ENCODE measurements at regions not wholly inside any gene's neighbourhood (a gene's known extent, or its start where the extent isn't known, plus 50 kb on each side); places are given as distances from the start of the nearest gene placed in this dataset.

DNA sequence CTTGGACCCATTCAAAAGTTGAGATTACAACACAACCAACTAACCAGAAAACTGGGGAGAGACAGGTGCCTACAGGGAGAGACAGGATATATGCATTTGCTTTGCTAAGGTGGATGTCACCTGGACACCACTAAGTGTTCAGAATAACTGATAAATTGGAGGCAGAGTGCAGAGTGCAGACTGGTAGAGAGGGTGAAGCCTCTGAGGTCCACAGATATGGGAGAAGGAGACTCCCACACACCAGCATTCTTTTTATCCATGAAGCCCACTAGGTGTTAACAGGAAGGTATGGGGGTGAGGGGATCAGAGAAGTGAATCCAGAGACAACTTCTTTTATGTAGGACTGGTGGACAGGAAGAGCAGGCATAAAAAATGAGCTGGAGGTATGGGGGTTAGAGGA is 1310.0 kb upstream of the ZEB2 start:
- DNase-seq (ENCODE audit: low spot score) = no peak

DNA sequence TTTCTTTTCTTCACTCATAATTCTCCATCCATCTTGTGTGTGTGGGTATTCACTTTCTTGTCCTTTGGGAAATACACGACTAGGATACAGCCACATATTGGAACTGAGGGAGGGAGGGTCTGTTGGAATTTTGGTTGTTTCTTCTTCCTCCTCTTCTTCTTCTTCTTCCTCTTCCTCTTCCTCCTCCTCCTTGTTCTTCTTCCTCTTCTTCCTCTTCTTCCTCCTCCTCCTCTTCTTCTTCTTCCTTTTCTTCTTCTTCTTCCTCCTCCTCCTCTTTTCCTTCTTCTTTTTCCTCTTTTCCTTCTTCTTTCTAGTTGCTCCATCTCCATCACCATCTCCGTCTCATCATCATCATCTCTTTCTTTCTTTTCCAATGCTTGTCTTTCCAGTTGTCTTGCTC is 1307.3 kb upstream of the ZEB2 start:
- no peak for DNase-seq (ENCODE audit: low spot score)

DNA sequence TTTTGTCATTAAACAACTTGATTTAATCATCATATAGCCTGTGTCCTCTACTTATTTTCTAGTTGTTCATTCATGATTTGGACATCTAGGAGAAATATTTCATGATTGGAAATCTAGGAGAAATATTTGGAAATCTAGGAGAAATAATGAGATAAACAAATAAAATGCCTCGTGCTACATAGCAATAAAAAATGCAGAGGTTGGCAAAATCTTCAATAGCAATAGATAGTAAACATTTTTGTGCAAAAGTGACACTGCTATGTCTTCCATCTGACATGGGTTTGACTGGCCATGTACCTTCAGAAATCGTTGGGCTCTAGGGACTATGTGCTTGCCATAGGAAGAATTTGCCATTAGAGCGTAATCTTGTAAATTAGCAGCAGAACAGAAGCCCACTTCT is 1304.5 kb upstream of the ZEB2 start:
- no peak for DNase-seq (ENCODE audit: low spot score)

DNA sequence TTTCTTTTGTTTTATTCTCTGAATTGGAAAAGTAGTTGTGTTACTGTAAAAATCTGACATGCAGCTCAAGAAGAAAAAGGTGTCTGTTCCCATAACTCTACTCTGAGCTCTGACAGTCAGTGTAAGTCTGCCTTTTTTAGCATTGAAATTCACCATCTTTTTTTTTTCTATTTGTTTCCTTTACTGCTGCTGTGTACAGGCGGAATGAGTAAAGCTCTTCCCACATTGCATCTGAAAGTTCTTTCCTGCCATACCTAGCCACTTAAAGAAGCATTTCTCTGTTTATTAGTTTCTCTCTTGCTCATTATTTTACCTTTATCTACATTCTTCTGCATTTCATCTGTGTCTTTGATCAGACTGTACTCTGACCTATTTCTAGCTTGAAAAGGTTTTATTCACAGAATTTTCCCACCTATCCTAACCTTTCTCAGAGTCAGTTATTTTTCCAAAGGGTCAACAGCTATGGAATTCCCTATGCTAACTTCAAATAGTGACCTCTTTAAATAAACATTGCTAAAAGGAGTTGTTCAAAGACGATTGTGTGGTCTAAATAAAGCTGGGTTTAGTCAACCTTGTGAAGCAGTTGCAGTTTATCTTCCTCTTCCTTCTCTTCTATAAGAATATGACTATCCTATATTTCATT is 1303.1 kb upstream of the ZEB2 start:
- no peak for DNase-seq (ENCODE audit: low spot score)

DNA sequence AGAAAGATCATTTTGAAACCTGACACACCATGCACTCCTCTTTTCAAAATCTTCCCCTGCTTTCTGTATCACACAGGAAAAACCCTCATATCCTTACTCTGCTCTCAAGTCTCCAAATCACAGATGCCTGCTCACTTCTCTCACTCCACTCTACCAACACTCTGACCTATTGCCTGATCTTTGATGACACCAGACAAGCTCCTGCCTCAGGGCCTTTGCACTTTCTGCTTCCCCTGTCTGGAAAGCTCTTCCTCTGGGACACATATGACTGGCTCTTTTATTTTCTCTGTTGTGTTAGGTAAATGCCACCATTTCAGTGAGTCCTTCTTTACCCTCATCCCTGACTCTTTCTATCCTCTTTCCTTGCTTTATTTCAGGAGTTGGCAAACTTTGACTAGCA is 1300.7 kb upstream of the ZEB2 start:
- no peak for DNase-seq (ENCODE audit: low spot score)

DNA sequence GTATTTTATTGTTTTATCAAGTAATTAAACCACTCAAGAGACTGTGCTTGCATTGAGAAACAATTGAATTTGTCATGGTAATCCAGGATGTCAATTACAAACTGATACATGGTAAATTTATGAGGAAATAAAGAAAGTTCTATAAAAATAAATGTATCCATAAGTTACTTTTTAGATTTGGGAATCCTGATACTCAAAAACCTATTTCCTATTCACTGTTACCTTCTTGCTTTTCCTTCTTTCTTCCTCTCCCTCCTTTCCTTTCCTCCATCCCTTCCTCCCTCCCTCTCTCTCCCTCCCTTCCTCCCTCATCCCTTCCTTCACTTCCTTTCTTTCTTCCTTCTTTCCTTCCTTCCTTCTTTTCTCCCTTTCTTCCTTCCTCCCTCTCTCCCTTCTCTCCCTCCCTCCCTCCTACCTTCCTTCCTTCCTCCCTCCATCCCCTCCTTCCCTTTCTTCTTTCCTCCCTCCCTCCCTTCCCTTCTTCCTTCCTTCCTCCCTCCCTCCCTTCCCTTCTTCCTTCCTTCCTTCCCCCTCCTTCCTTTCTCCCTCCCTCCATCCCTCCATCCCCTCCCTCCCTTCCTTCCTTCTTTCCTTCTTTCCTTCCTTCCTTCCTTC is 1299.1 kb upstream of the ZEB2 start:
- no peak for DNase-seq (ENCODE audit: low spot score)

DNA sequence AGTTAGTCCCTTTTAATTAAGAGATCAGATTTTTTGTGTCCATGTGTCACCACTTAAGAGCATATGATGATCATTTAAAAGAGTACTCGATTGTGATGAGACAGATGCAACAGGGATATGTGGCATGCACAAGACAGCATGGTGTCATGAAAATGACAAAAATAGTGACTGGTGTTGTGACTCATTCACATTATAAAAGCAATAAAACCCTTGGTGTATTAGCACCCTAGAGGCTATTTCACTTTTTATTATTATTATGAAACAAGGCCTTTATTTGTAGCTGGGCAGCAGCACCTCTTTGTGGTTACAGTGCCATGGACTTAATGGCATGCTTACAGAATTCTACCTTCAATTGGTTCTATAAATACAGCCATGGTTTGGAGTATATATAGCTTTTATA is 1296.0 kb upstream of the ZEB2 start:
- DNase-seq (ENCODE audit: low spot score) = peak; percentile 19

DNA sequence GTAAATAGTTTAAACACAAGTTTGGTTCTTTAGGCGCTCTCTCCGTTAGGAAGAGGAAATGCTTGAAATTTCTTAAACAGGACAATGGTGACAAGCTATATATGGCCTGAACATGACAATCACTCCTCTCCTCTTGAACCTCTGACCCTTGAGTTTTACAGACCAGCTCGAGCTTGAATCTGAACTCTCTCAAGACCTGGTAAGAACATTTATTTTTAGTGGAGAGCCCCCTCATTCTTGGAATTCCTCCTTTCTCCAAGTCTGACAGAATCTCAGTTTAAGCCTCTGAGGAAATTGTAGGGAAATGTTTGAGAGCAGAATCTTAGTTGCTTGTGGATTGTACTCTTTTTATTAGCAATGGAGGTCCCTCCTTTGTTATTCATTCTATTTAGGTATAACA is 1293.6 kb upstream of the ZEB2 start:
- DNase-seq (ENCODE audit: low spot score) = no peak

DNA sequence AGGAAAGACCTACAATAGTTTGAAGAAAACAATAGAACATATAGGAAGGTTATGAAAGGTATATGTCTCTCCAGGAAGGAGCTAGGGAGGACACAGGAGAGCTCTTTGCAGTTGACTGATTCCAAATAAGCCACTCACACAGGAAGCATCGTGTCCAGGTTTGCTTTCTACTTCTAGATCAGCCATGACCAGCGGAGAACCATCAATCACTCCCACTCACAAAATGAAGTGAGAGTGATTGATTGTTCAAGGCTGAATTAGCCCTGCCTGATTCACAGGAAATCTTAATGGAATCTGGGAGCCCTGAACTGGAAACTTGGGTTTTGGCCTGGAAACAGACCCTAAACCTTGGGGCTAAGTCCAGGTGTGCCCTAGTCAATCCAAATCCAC is 1292.2 kb upstream of the ZEB2 start:
- no peak for DNase-seq (ENCODE audit: low spot score)

DNA sequence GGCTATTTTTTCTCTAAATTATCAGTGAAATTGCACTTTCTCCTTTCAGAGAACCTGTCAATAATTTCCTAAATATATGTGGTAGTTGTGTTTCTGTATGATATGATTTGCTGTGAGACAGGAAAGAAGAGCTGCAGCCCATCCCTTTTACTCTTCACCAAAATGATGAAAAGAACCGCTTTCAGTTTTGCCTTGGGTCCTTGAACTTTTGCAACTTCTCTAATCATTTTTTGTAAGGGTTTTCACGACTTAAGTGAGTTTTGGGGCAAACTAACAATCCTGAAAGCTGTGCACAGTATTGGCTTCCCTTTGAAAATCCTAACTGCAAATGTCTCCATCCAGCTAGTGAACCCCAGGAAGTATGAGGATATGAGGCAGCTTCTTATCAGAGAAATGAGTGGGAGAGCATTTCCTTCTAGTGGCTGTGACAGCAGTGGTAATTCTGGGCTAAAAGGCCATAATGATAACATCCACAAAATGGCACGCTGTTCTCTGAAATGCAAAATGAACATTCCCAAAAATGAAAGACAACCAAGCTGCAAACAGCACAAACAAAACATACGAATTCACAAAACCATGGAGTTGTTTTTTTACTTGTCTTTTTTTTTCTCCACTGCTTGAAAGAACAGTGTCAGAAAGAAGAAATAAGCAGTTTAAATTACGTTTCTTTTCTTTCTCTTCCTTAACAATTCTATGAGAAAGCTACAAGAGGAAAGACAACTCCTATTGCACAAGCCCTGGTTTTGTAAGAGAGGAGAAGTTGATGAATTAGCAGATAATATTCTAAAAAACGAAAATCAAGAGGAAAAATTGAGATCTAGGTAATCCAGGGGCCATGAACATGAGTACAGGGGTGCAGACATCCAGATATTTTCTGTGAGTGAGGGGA is 1291.6 kb upstream of the ZEB2 start:
- DNase-seq (ENCODE audit: low spot score) = no peak

DNA sequence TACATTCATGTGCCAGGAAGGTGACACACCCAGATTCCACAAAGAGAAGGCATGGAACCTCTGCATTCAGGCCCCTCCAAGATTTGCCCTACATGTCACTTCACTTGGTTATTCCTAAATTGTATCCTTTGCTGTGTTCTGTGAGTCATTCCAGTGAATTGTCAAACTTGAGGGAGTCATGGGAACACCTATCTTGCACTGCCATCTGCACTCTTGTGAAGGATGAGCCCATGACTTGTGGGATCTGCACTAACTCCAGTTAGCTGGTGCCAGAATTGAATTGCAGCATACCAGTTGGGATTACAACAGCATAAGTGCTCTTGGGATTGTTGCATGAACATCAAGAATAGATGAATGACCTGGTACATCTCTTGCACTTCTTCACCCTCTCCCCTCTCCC is 1288.0 kb upstream of the ZEB2 start:
- no peak for DNase-seq (ENCODE audit: low spot score)

DNA sequence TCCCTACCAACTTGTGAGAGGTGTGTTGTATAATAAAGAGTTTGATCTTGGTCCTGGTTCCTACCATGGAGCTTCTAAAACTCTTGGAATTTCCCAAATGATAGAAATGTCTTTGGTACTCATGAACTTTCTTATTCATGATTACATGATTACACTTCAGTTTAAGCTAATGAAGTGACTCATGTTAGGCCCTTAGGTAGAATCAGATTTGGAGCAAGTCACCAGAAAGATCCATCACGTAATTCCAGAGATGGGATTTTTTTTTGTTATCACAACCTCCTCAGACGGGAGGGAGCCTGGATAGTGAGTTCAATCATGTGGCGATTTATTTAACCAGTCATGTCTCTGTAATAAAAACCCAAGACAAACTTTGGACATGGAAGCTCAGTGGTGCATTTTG is 1287.6 kb upstream of the ZEB2 start:
- no peak for DNase-seq (ENCODE audit: low spot score)

DNA sequence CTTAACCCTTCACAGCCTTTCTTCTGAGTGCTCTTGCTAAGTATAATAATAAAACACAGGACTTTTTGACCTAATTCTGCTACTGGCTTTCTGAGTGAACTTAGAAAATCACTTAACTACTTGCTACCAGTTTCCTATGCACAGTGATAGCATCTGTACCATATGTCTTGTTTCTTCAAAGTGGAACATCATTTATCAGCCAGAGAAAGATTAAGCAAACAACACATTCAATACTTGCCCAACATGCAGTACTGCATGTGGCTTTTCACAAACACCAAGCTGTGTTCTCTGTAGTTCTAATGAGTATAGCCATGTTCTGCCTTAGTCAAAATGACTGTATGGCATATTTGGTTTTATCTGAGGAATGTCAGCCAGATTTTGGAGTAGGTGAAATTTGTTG is 1286.6 kb upstream of the ZEB2 start:
- DNase-seq (ENCODE audit: low spot score) = no peak

DNA sequence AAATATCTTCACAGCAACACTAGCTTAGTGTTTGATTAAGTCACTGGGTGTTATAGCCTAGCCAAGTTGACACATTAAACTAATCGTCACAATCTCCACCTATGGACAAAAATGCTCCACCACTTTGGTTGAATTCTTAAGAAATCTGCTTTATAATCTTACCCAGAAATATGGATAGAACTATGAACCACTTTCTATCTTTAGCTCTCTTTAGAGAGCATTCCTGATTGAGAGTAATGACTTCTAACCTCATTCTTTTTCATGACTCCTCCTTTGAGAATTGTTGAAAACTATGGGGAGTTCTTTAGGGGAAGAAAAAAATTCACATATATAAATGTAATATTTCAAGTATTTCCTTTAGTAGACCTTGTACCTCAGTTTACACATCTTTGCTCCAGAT is 1282.2 kb upstream of the ZEB2 start:
- DNase-seq (ENCODE audit: low spot score) = no peak

DNA sequence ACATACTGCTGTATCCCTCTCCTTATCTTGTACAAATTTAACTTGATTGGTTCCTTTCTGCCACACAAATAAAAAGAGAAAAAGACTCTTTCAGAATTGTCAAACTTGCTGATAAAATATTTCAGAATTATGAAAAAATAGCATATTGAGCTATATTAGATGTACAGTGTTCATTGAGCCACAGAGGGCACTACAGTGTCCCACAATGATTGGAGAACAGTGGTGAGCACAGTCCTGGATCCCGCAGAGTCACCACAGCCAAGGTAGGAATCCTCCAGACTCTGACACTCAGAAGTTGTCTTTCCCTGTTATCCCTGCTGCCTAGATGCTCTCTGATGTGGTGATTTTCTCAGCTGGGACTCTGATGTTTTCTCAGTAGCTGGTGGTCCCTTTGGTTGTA is 1281.3 kb upstream of the ZEB2 start:
- DNase-seq (ENCODE audit: low spot score) = no peak

DNA sequence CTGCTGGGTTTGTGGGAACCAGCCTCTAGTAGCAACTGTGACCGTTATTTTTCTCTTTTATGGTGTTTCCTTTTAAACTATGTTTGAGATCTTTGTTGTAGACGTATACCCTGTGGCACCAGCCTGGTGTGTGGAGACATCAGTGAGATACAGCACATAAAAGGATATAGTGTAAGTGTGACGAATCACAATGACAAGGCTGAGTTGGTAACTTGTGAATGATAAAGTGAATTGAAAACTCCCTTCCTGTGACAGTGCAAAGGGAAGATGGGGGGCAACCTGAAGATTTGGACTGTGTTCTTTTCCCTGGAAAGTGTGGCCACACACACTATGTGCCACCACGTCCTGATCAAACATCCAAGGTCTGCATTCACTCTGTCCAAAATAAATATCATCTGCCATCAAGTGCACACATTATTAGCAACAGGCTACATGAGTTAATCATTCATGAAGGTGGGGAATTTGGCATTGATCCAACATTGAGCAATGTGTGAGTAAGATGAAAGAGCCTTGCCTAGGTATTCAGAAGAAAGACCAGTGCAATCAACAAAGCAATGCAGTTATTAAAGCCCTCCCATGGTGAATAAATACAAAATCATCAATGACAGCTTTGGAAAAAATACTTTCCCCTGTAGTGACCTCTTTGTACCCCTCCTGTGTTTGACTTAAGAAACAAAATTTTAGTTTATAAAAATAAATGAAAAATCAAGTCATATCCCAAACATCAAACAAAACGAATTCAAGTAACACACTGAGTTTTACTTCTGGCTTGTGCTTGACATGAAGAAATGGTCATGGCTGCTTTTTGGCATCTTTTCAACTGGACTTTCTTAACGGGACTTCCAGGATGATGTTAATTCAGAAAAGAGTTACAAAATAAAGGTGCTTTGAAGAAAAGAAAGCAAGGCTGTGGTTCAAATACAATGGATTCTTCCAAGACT is 1280.5 kb upstream of the ZEB2 start:
- DNase-seq (ENCODE audit: low spot score) = no peak

DNA sequence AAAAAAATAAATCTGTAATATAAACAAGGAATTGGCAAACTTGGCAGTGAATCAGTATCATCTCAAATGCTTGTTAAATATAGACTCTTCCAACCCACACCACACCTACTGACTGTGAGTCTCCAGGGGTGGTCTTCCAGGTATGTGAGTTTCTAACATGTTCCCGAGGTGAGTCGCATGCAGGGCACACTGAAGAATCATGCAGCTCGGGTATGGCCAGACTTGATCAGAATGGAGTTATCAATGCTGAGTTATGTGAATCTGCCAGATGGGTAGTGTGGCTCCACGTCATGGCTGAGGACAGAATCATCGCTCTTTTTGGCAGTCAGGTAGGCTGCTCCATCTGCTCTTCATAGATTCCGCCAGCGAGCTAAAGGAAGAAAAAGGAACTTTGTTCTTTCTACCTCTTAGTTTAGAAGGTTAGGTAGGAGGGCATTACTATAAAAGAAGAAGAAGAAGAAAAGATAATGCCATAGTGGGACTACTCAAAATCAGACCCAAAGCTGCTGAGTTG is 1279.7 kb upstream of the ZEB2 start:
- DNase-seq (ENCODE audit: low spot score) = no peak

DNA sequence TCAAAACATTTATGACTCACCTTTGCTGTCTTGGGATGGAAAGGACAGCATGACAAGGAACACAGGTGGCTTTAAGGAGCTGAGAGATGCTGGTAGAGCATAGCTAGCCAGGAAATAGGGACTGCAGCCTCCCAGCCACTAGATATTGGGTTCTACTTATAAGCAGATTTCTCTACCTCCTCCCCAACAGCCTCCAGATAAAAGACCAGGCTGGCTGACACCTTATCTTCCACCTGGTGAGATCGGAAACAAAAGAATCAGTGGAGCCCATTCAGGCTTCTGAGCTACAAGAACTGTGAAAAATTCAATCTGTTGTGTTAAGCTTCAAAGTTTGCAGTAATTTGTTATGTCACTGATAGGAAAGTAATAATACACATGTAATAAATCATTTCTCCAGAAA is 1278.5 kb upstream of the ZEB2 start:
- DNase-seq (ENCODE audit: low spot score) = no peak

DNA sequence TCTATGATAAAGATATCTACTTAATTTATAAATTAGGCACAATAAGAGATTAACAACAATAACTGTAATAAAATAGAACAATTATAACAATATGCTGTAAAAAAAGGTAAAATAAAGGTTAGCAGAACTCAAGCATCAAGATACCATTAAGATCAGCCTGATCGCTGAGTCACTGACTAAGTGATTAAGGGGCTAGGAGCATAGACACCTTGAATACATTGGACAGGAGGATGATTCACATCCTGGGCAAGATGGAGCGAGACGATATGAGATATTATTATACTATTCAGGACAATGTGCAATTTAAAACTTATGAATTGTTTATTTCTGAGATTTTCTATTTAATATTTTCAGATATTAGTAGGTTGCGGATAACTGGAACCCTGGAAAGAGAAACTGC is 1277.8 kb upstream of the ZEB2 start:
- DNase-seq (ENCODE audit: low spot score) = no peak

DNA sequence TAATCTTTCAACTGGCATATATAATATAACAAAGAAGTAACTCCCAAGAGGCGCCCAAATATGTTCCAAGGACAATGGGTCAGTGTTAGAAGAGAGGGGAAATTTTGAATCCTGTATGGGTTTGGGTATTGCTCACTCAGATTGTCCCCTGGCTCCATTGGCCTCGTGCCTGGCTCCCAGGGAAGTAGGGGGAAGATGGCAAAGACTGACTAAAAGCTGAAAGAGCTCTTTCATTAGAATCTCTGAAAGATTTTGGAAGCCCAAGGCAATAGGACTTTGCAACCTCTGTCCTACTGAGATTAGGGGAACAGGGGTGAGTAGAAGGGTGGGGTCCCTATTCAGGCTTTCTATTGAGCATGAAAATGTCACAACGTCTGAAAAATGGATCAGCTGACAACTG is 1272.8 kb upstream of the ZEB2 start:
- DNase-seq (ENCODE audit: low spot score) = no peak

DNA sequence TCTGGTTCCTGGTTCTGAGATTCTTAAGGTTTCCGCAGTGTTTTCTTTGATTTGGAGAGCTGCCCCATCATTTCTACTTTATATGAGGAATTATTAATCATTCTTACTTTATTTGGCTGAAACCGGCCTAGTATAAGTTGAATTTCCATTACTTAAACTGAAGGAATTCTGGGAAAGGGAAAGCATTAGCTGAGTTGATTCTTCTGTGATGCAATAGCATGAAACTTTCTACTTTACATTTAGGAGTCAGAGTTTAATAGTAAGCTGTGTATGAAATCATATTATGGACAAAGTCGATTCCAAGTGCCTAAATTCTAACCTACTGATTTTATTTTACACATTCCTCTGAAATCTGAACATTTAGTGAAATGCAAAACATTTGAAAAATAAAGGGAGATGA is 1269.7 kb upstream of the ZEB2 start:
- DNase-seq (ENCODE audit: low spot score) = no peak
